HG02885 (cell line): ENCODE measurements at regions not wholly inside any gene's neighbourhood (a gene's known extent, or its start where the extent isn't known, plus 50 kb on each side); places are given as distances from the start of the nearest gene placed in this dataset.
A peak's percentile ranks its signal among the peaks of the same experiment; 100 is the strongest.

Experiments used
- ATAC-seq: cut with Tn5 transposase; IDR thresholded peaks from one replicate; pipeline ENCODE4 v1.9.1; 2021; ENCODE audit warnings: mild to moderate bottlenecking; ENCODE audit not compliant: unreplicated experiment, poor library complexity

GRCh38 chr7:42858570-42858969 is 53.3 kb downstream of the C7orf25 start:
- no peak for ATAC-seq

DNA sequence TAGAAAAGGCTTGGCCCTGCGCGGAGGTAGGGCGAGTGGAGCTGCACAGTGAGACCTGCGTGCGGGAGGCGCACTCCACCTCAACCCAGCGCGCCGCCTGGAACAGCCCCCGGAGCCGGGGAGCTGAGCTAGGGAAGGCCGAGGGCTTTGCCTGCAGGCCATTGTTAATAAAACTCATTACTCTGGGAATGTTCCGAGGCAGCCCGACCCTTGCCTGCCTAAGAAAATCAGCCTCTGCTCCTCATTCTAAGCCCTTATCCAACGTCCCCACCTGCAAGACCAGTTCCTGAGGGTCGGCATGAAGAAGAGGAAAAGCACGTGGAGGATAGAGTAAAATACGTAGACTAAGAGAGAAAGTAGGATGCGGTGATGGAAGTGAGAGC is 55.3 kb downstream of the C7orf25 start:
- ATAC-seq, result no peak

DNA sequence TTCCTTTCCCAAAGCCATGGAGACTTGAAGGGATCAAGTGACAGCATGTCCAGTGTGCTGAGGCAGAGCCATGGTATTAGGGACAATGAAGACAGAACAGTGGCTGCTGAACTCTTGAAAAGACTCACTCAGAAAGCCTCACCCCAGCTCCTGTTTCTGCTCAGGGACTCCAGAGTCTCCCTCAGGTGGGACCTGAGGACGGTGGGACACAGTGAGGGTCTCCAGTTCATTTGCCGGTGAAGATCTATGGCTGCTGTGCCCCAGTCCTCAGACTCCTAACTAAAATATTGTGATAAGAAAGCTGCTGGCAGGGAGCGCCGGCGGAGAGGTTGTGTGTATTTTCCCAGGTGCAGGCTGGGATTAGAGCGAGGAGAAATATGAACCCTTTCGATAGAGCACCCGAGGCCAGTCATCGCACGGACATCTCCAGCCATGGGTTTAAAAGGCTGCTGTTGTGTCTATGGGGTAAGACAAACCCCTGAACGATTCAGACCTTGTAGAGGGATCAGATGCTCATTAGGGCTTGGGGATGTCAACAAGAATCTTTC is 57.2 kb downstream of the C7orf25 start:
- ATAC-seq, result no peak

DNA sequence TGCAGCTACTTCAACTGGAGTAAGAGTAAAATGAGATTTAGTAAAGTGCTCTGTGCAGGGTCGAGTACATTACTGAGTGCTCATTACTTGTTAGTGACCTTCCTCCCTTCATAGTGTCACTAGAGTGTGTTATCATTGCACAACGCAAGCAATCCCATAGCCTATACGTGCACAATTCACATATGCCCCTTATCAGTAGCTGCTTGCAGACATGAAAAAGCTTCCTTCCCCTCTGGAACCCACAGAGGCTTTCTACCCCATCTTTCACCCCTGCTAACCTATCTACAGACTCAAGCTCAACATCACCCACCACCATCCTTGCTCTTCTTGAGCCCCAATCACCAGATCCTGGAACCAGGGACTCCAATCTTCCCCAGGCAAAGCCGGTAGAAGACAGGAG is 59.3 kb downstream of the C7orf25 start:
- ATAC-seq, result no peak

- peak; percentile 89 for ATAC-seq
These were observed 68.6 kb downstream of the C7orf25 start for GRCh38 chr7:42843205-42843800.

GRCh38 chr7:42834676-42835075 is 77.2 kb downstream of the C7orf25 start:
- no peak for ATAC-seq

GRCh38 chr7:42833411-42833810 is 78.5 kb downstream of the C7orf25 start:
- no peak for ATAC-seq

DNA sequence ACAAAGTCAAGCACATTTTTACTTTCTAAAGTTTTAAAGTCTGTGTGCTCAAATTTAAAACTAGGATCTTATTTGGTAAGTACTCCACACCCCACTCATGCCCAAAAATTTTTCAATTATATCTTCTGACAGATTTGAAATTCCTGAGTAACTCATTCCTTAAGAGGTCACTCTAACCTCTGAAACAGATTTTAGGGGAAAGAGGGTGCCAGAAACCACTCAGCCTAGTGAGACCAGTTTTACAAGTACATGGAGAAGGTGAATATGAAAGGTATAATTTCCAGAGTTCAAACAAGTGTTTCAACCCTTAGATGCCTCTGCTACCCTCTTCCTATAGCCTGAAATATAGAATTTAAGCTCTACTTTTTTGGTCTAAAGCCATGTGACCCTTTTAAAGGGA is 79.2 kb downstream of the C7orf25 start:
- ATAC-seq, result no peak

GRCh38 chr7:42831718-42832522 is 80.0 kb downstream of the C7orf25 start:
- ATAC-seq, result no peak

GRCh38 chr7:42831006-42831717 is 80.7 kb downstream of the C7orf25 start:
- no peak for ATAC-seq

- ATAC-seq, result no peak
These were observed 99.1 kb downstream of the C7orf25 start for GRCh38 chr7:42812779-42813178.

DNA sequence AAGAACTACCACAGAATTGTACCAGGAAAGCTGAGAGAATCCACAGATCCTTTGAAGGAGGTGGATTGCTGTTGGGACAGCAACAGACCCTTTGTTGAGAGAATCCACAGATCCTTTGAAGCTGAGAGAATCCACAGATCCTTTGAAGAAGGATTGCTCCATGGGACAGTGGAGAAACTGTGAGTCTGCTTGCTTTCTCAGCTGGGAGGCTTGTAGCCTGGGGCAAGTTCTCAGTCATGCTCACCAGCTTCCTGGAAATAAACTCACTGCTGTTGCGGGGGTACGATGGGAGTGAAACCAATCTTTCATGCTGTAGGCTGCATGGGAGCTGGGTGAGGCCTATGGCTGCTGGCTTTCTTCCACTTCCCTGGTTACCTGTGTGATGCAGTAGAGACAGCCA is 106.3 kb downstream of the C7orf25 start:
- ATAC-seq, result no peak

- ATAC-seq, result no peak
These were observed 117.2 kb downstream of the C7orf25 start for GRCh38 chr7:42794673-42795072.

DNA sequence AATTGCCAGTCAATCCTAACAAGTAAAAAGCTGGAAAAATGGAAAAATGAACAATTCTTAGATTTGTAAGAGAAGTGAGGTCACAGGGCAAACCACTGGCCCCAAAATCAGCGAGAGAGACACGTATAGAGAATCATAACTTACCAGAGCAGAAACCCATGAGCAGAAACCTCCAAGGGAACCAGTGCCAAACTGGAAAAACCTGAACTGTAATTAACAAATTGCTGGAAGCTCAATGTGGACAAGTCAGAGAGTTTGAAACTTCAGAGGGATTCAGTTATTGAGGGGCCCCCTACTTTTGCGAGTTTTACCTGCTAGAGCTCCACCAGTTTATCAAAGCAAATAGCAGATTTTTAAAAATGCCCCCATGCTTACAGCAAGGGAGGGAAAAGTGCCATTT is 119.0 kb downstream of the C7orf25 start:
- no peak for ATAC-seq

DNA sequence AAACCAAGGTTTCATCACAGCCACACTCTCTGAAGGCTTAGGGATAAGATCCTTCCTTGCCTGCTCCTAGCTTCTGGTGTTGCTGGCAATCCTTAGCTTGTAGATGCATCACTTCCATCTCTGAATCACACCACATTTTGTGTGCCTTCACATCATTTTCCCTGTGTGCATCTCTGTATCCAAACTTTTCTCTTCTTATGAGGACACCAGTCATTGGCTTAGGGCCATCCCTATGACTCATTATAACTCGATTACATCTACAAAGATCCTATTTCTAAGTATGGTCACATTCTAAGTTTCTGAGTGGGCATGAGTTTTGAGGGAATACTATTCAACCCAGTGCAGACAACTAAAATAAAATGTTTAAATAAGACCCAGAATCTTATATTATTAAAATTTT is 121.7 kb downstream of the C7orf25 start:
- ATAC-seq, result no peak

- ATAC-seq, result no peak
These were observed 137.4 kb downstream of the C7orf25 start for GRCh38 chr7:42774436-42774835.

DNA sequence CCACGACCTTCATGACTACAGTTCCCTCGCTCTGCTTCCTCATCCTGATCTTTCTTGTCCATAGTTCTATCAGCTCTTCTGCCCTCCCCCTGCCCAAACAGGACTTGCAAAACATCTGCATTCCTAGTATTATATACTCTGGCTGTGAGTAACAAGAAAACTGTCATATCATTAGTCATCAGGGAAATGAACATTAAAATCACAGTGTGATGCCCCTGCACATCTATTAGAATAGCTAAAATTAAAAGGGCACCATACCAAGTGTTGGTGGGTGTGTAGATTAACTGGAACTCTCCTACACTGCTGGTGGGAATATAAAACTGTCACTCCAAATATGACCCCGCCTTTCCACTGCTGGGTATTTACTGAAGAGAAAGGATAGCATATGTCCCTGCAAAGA is 141.8 kb downstream of the C7orf25 start:
- no peak for ATAC-seq

- ATAC-seq, result no peak
These were observed 143.8 kb downstream of the C7orf25 start for GRCh38 chr7:42768045-42768444.

- ATAC-seq, result no peak
These were observed 145.0 kb downstream of the C7orf25 start for GRCh38 chr7:42766782-42767423.

GRCh38 chr7:42765931-42766330 is 145.9 kb downstream of the C7orf25 start:
- no peak for ATAC-seq

DNA sequence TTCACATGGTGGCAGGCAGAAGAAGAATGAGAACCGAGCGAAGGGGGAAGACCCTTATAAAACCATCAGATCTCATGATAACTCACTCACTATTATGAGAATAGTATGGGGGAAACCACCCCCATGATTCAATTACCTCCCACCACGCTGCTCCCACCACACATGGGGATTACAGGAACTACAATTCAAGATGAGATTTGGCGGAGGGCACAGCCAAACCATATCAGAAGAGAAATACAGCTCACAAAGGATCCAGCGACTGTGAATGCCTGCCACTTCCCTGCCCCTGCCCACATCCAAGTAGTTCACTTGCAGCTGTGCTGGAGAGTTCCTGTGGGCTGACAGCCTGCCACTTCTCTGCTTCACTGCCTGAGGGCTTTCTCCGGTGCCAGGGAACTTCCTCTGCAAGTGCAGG is 148.7 kb downstream of the C7orf25 start:
- ATAC-seq, result no peak
